Right forelimb (tissue), 1 donor: ENCODE measurements at regions not wholly inside any gene's neighbourhood (a gene's known extent, or its start where the extent isn't known, plus 50 kb on each side); places are given as distances from the start of the nearest gene placed in this dataset.

Experiments
- DNase-seq: peaks from one replicate; pipeline ENCODE4 v3.0.0-alpha.2; 2018

- DNase-seq, result no peak
These were observed 137.1 kb upstream of the THBS1 start for GRCh38 chr15:39443659-39444219.

GRCh38 chr15:39444735-39445470 lies 136.0 kb upstream of the THBS1 start:
- no peak for DNase-seq

GRCh38 chr15:39445931-39446330 lies 134.9 kb upstream of the THBS1 start:
- no peak for DNase-seq

GRCh38 chr15:39447346-39447745 lies 133.5 kb upstream of the THBS1 start:
- DNase-seq, result no peak

- DNase-seq, result no peak
These were observed 133.0 kb upstream of the THBS1 start for GRCh38 chr15:39447881-39448280.

GRCh38 chr15:39448409-39448808 lies 132.5 kb upstream of the THBS1 start:
- DNase-seq, result no peak

GRCh38 chr15:39451121-39451688 lies 129.7 kb upstream of the THBS1 start:
- no peak for DNase-seq

GRCh38 chr15:39451871-39452270 lies 129.0 kb upstream of the THBS1 start:
- DNase-seq, result no peak

- DNase-seq, result no peak
These were observed 127.3 kb upstream of the THBS1 start for GRCh38 chr15:39453620-39454019.

- no peak for DNase-seq
These were observed 126.5 kb upstream of the THBS1 start for GRCh38 chr15:39454189-39454986.

GRCh38 chr15:39455471-39455991 lies 125.3 kb upstream of the THBS1 start:
- peak; percentile 54 for DNase-seq

- DNase-seq, result no peak
These were observed 124.7 kb upstream of the THBS1 start for GRCh38 chr15:39456159-39456558.

GRCh38 chr15:39456582-39457330 lies 124.1 kb upstream of the THBS1 start:
- DNase-seq, result no peak

- no peak for DNase-seq
These were observed 122.7 kb upstream of the THBS1 start for GRCh38 chr15:39458131-39458530.

GRCh38 chr15:39459548-39459947 lies 121.3 kb upstream of the THBS1 start:
- DNase-seq, result no peak

GRCh38 chr15:39460748-39461147 lies 120.1 kb upstream of the THBS1 start:
- DNase-seq, result no peak

GRCh38 chr15:39461536-39462130 lies 119.2 kb upstream of the THBS1 start:
- DNase-seq, result no peak

GRCh38 chr15:39462691-39463090 lies 118.2 kb upstream of the THBS1 start:
- no peak for DNase-seq

GRCh38 chr15:39465843-39466749 lies 114.8 kb upstream of the THBS1 start:
- DNase-seq, result peak; percentile 73

GRCh38 chr15:39466750-39467105 lies 114.2 kb upstream of the THBS1 start:
- no peak for DNase-seq

GRCh38 chr15:39468331-39468730 lies 112.5 kb upstream of the THBS1 start:
- DNase-seq, result no peak
